MM.1S (cell line): ENCODE measurements at regions not wholly inside any gene's neighbourhood (a gene's known extent, or its start where the extent isn't known, plus 50 kb on each side); places are given as distances from the start of the nearest gene placed in this dataset.

Experiments
- DNase-seq: peaks from one replicate; pipeline ENCODE4 v3.0.0-alpha.2; 2015
- H2AFZ ChIP-seq: fragments of 300-600 bp; sonication (generic); 2 replicates; pipeline ENCODE4 v1.6.0; 2016; ENCODE audit warnings: antibody characterized with exemption, low read length
- H3F3A ChIP-seq: fragments of 300-600 bp; sonication (generic); 2 replicates; pipeline ENCODE4 v1.6.1; 2016; ENCODE audit warnings: mild to moderate bottlenecking, antibody characterized with exemption, low read length, moderate library complexity, mixed read lengths; ENCODE audit not compliant: insufficient read depth
- H3K27ac ChIP-seq: fragments of 300-600 bp; sonication (generic); 2 replicates; pipeline ENCODE4 v1.5.1; 2016; ENCODE audit warnings: mild to moderate bottlenecking, low read length
- H3K27me3 ChIP-seq: fragments of 300-600 bp; sonication (generic); replicated peaks from 2 replicates; pipeline ENCODE4 v1.6.0; 2016; ENCODE audit warnings: low read length; ENCODE audit not compliant: insufficient read depth
- H3K36me3 ChIP-seq: fragments of 300-600 bp; sonication (generic); replicated peaks from 2 replicates; pipeline ENCODE4 v1.6.1; 2016; ENCODE audit warnings: mild to moderate bottlenecking, low read length, mixed read lengths; ENCODE audit not compliant: insufficient read depth
- H3K4me1 ChIP-seq: fragments of 300-600 bp; sonication (generic); 2 replicates; pipeline ENCODE4 v1.6.1; 2016; ENCODE audit warnings: low read length, mixed read lengths
- H3K4me2 ChIP-seq: fragments of 300-600 bp; sonication (generic); 2 replicates; pipeline ENCODE4 v1.6.0; 2016; ENCODE audit warnings: low read depth, low read length
- H3K4me3 ChIP-seq: fragments of 300-600 bp; sonication (generic); 2 replicates; pipeline ENCODE4 v1.5.1; 2016; ENCODE audit warnings: low read length, mixed read lengths
- H3K79me2 ChIP-seq: fragments of 300-600 bp; sonication (generic); 2 replicates; pipeline ENCODE4 v1.6.1; 2016; ENCODE audit warnings: mixed run types, low read length, mixed read lengths
- H3K9ac ChIP-seq: fragments of 300-600 bp; sonication (generic); 2 replicates; pipeline ENCODE4 v1.6.1; 2016; ENCODE audit warnings: low read length, mixed read lengths
- H3K9me2 ChIP-seq: fragments of 300-600 bp; sonication (generic); replicated peaks from 2 replicates; pipeline ENCODE4 v1.6.1; 2016; ENCODE audit warnings: mild to moderate bottlenecking, low read length, mixed read lengths; ENCODE audit not compliant: insufficient read depth
- H3K9me3 ChIP-seq: fragments of 300-600 bp; sonication (generic); replicated peaks from 2 replicates; pipeline ENCODE4 v1.6.1; 2016; ENCODE audit warnings: mild to moderate bottlenecking, low read length, mixed read lengths; ENCODE audit not compliant: insufficient read depth
- H4K20me1 ChIP-seq: fragments of 300-600 bp; sonication (generic); 2 replicates; pipeline ENCODE4 v1.6.1; 2016; ENCODE audit warnings: mild to moderate bottlenecking, low read length, moderate library complexity, mixed read lengths; ENCODE audit not compliant: insufficient read depth
- CTCF ChIP-seq: fragments of 300-600 bp; sonication (generic); IDR thresholded peaks from 2 replicates; pipeline ENCODE4 v1.5.1; 2016; ENCODE audit warnings: antibody characterized with exemption, low read length, mixed read lengths
- EZH2 ChIP-seq: fragments of 300-600 bp; sonication (generic); optimal IDR thresholded peaks from 2 replicates; pipeline ENCODE3; 2017; ENCODE audit warnings: low read depth, mild to moderate bottlenecking, antibody characterized with exemption, low read length, mixed read lengths
- EZH2phosphoT487 ChIP-seq: fragments of 300-600 bp; sonication (generic); IDR thresholded peaks from 2 replicates; pipeline ENCODE4 v1.6.1; 2018; ENCODE audit warnings: antibody characterized with exemption, low read length

DNA sequence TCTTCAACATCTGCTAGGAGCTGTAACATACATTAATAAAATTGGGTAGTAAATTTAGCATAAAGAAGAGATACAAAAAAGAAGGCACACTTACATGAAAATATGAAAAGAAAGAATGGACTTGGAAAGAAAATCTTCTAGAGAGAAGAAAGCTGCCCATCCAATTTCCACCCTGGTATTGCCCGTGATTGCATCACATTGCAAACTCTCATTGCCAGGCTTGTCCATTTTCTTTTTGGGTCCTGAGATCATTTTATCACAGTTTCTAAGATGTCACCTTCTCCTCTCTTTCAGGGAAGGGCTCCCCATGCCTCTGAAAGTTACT is 321.5 kb downstream of the RND3 start:
- H3K27me3 ChIP-seq, result no peaks in the 10 kb centered on the region
- H3K4me2 ChIP-seq, result no peak overlapping the region
- H3K9ac ChIP-seq, result no peak overlapping the region
- no peaks in the 10 kb centered on the region for H4K20me1 ChIP-seq
- H3K27ac ChIP-seq, result no peak overlapping the region
- H3K9me2 ChIP-seq, result no peaks in the 10 kb centered on the region
- no peaks in the 10 kb centered on the region for H3F3A ChIP-seq
- no peak overlapping the region for H2AFZ ChIP-seq
- no peaks in the 10 kb centered on the region for H3K36me3 ChIP-seq
- no peak overlapping the region for H3K4me3 ChIP-seq
- no peak for TF ChIP-seq EZH2
- no peak for TF ChIP-seq EZH2phosphoT487
- no peak for TF ChIP-seq CTCF
- H3K9me3 ChIP-seq, result no peaks in the 10 kb centered on the region
- DNase-seq, result no peak
- no peaks in the 10 kb centered on the region for H3K4me1 ChIP-seq
- H3K79me2 ChIP-seq, result no peaks in the 10 kb centered on the region

DNA sequence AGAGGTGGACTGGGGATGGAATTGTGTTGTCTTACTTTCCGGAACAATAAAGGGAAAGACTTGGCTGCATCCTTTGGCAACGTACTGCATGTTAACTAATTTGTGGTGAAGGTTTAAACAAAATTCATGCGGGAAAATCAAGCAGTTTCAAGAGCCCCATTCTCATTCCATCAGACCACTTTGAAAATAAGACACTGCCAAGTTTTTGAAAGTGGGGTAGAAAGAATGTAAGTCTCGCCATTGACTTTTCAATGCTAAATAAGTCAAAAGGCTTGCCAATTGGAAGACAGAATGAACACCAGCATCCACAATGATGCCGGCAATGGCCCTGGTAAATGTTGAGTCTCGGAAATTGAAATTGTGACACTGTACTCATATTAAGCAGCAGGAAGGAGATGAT is 322.0 kb downstream of the RND3 start:
- TF ChIP-seq EZH2phosphoT487, result no peak
- TF ChIP-seq EZH2, result no peak
- no peak for TF ChIP-seq CTCF
- Histone ChIP-seq H3K9ac (no peak overlapping the region), H3K27me3 (no peaks in the 10 kb centered on the region), H4K20me1 (no peaks in the 10 kb centered on the region), H2AFZ (no peak overlapping the region), H3K4me2 (no peak overlapping the region), H3K27ac (no peak overlapping the region), H3K36me3 (no peaks in the 10 kb centered on the region), H3K4me1 (no peaks in the 10 kb centered on the region), H3K9me2 (no peaks in the 10 kb centered on the region), H3K79me2 (no peaks in the 10 kb centered on the region), H3K9me3 (no peaks in the 10 kb centered on the region), H3F3A (no peaks in the 10 kb centered on the region), H3K4me3 (no peak overlapping the region)
- no peak for DNase-seq

GRCh38 chr2:150162241-150162942 is 325.1 kb downstream of the RND3 start:
- no peak overlapping the region for H3K9ac ChIP-seq
- H3K4me2 ChIP-seq, result no peak overlapping the region
- H3K27ac ChIP-seq, result no peak overlapping the region
- no peaks in the 10 kb centered on the region for H4K20me1 ChIP-seq
- DNase-seq, result no peak
- H3K9me2 ChIP-seq, result no peaks in the 10 kb centered on the region
- no peaks in the 10 kb centered on the region for H3K79me2 ChIP-seq
- H3K9me3 ChIP-seq, result no peaks in the 10 kb centered on the region
- no peaks in the 10 kb centered on the region for H3K27me3 ChIP-seq
- H3K4me3 ChIP-seq, result no peak overlapping the region
- H3K36me3 ChIP-seq, result no peaks in the 10 kb centered on the region
- H2AFZ ChIP-seq, result no peak overlapping the region
- no peaks in the 10 kb centered on the region for H3K4me1 ChIP-seq
- TF ChIP-seq EZH2phosphoT487, result no peak
- no peak for TF ChIP-seq CTCF
- TF ChIP-seq EZH2, result no peak
- H3F3A ChIP-seq, result no peaks in the 10 kb centered on the region
